ENCODE measurements at regions not wholly inside any gene's neighbourhood (a gene's known extent, or its start where the extent isn't known, plus 50 kb on each side); places are given as distances from the start of the nearest gene placed in this dataset.

DNA sequence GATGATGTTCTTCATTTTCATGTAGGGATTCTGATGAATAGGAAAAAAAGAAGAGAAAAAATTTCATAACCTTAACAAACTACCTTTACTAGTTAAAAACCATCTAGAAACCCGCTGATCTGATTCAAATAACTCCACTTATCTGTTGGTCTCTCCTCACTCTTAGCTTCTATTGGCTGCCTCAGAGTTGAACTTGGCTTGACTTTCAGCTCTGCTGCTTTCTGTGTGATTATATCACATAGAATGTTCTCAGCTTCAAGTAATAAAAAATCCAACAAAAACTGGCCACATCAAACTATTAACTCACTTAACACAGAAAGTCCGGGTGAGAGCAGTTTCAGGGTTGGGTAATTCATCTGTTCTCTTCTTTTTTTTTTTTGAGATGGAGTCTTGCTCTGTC, 126.8 kb upstream of the RASGRP1 start:
- no peaks in the 10 kb centered on the region for H3K9me3 ChIP-seq (ENCODE audit: control insufficient read depth in 2 of 3, low read length in 3 of 3)
- no peaks in the 10 kb centered on the region for H3K36me3 ChIP-seq (ENCODE audit: control insufficient read depth in 2 of 3, insufficient read depth in 3 of 3, low read length in 3 of 3)
- no peak overlapping the region for H3K27ac ChIP-seq (ENCODE audit: low read depth, low read length)
- ATAC-seq (no peak), DNase-seq (no peak)
- CTCF ChIA-PET = interaction anchor here (0.6 to 11.2 kb wide), 31 partner anchors 9 to 930 kb away, joined by 3 to 295 read pairs (median 6); partner anchors contain the start of gene RASGRP1
- H3K4me1 ChIP-seq (ENCODE audit: control insufficient read depth in 2 of 2, insufficient read depth in 2 of 2, low read length in 2 of 2) = peaks cover 54 to 63% of the 10 kb centered on the region in 2 donors
- H3K4me3 ChIP-seq (ENCODE audit: low read length) = no peak overlapping the region
- Mint-ChIP-seq H3K4me1 (peaks cover 43 to 87% (median 66%) of the 10 kb centered on the region in 7 donors), H3K27ac (peak overlapping the region in 7 of 9 donors; percentile 16 to 96 (median 95)), H3K36me3 (peaks cover 0 to 17% (median 0%) of the 10 kb centered on the region in 5 donors), H3K9me3 (peaks cover 0 to 6% (median 0%) of the 10 kb centered on the region in 11 donors), H3K27me3 (no peaks in the 10 kb centered on the region), H3K4me3 (no peak overlapping the region)
- intact Hi-C loops (cut with micrococcal nuclease) = loop anchor here (2.0 to 10.0 kb wide), 2 partner anchors 205 to 437 kb away; partner anchors contain the start of gene SPRED1 (in 1 of the 2)
- no peaks in the 10 kb centered on the region for H3K27me3 ChIP-seq (ENCODE audit: control insufficient read depth in 2 of 2, insufficient read depth in 2 of 2, low read length in 2 of 2)
- POLR2A ChIA-PET = interaction anchor here (0.7 to 10.9 kb wide), 14 partner anchors 18 to 237 kb away, joined by 3 to 260 read pairs (median 5); partner anchors contain the start of genes FAM98B and RASGRP1

DNA sequence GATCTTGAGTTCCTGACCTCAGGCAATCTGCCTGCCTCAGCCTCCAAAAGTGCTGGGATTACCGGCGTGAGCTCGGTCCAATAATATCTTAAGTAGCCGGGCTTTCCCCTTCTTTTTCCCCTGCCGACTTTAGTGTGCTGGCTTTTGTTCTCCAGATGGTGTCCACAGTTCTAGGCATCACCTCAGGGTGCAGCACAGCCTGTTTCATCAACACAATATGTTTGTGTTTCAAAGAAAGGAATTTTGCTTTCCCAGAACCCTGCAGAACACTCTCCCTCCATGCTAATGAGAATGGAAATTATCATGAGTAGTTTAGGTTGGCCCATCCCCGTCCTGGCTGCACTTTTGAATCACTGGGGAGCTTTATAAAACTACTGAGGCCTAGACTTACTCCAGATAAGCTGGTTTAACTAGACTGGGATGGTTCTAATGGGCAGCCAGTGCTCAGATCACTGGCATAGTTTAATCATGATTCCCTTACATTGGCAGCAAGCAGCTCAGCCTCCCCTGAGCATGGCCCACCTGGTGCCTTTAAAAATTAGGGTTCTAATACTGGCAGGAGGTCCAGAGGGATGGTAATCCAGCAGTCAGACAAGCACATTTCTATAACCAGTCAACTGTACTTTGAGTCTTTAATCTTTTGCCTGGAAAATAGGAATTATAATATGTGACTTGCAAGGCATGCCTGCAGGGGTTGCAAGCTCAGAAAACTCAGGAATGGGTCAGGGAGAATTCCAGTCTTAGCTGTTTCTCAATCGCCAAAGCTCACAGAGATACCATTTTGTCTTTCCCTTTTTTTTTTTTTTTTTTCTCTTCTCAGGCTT, 127.6 kb upstream of the RASGRP1 start:
- no peaks in the 10 kb centered on the region for H3K36me3 ChIP-seq (ENCODE audit: control insufficient read depth in 2 of 3, insufficient read depth in 3 of 3, low read length in 3 of 3)
- Mint-ChIP-seq H3K4me1 (peaks cover 38 to 87% (median 66%) of the 10 kb centered on the region in 7 donors), H3K4me3 (peak overlapping the region in 2 of 10 donors; percentile 10 to 34), H3K27ac (peak overlapping the region; percentile 26 to 74 (median 49)), H3K27me3 (no peaks in the 10 kb centered on the region), H3K36me3 (peaks cover 0 to 17% (median 0%) of the 10 kb centered on the region in 5 donors), H3K9me3 (peaks cover 0 to 6% (median 0%) of the 10 kb centered on the region in 11 donors)
- H3K4me1 ChIP-seq (ENCODE audit: control insufficient read depth in 2 of 2, insufficient read depth in 2 of 2, low read length in 2 of 2) = peaks cover 50 to 63% of the 10 kb centered on the region in 2 donors
- H3K27ac ChIP-seq (ENCODE audit: low read depth, low read length) = no peak overlapping the region
- ChIA-PET CTCF (interaction anchor here (0.6 to 11.2 kb wide), 14 partner anchors 9 to 220 kb away, joined by 3 to 295 read pairs (median 14); partner anchors contain the start of gene RASGRP1), POLR2A (interaction anchor here (0.8 to 10.9 kb wide), 8 partner anchors 19 to 250 kb away, joined by 3 to 260 read pairs (median 10); partner anchors contain the start of gene RASGRP1)
- DNase-seq = no peak
- no peak for ATAC-seq
- H3K27me3 ChIP-seq (ENCODE audit: control insufficient read depth in 2 of 2, insufficient read depth in 2 of 2, low read length in 2 of 2) = no peaks in the 10 kb centered on the region
- intact Hi-C loops (cut with micrococcal nuclease) = loop anchor here (2.0 to 10.0 kb wide), 2 partner anchors 205 to 437 kb away; partner anchors contain the start of gene SPRED1 (in 1 of the 2)
- no peak overlapping the region for H3K4me3 ChIP-seq (ENCODE audit: low read length)
- no peaks in the 10 kb centered on the region for H3K9me3 ChIP-seq (ENCODE audit: control insufficient read depth in 2 of 3, low read length in 3 of 3)

DNA sequence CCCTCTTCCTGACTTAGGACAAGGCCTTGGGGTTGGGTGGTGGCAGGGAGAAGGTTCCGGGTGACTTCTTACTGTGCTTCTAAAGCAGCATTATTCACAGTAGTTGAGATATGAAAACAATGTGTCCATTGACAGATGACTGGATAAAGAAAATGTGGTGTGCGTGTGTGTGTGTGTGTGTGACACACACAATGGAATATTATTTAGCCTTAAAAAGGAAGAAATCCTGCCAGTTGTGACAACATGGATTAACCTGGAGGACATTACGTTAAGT, 128.1 kb upstream of the RASGRP1 start:
- CTCF ChIA-PET = interaction anchor here (0.6 to 11.2 kb wide), 7 partner anchors 42 to 221 kb away, joined by 3 to 295 read pairs (median 35); partner anchors contain the start of gene RASGRP1
- Mint-ChIP-seq H3K27me3 (no peaks in the 10 kb centered on the region), H3K4me1 (peaks cover 32 to 87% (median 66%) of the 10 kb centered on the region in 7 donors), H3K36me3 (peaks cover 0 to 15% (median 0%) of the 10 kb centered on the region in 5 donors), H3K4me3 (peak overlapping the region in 1 of 10 donors; percentile 34), H3K9me3 (peaks cover 0 to 6% (median 0%) of the 10 kb centered on the region in 11 donors), H3K27ac (peak overlapping the region in 6 of 9 donors; percentile 8 to 52 (median 37))
- ATAC-seq (no peak), DNase-seq (no peak)
- Histone ChIP-seq H3K9me3 (ENCODE audit: control insufficient read depth in 2 of 3, low read length in 3 of 3) (no peaks in the 10 kb centered on the region), H3K4me1 (ENCODE audit: control insufficient read depth in 2 of 2, insufficient read depth in 2 of 2, low read length in 2 of 2) (peaks cover 46 to 63% of the 10 kb centered on the region in 2 donors), H3K27ac (ENCODE audit: low read depth, low read length) (no peak overlapping the region), H3K4me3 (ENCODE audit: low read length) (no peak overlapping the region), H3K27me3 (ENCODE audit: control insufficient read depth in 2 of 2, insufficient read depth in 2 of 2, low read length in 2 of 2) (no peaks in the 10 kb centered on the region), H3K36me3 (ENCODE audit: control insufficient read depth in 2 of 3, insufficient read depth in 3 of 3, low read length in 3 of 3) (no peaks in the 10 kb centered on the region)
- intact Hi-C loops (cut with micrococcal nuclease) = loop anchor here in 1 of 2 donors (10.0 kb wide), 1 partner anchor 438 kb away; the partner anchor contains the start of gene SPRED1
- POLR2A ChIA-PET = interaction anchor here (0.8 to 10.9 kb wide), 4 partner anchors 41 to 251 kb away, joined by 3 to 260 read pairs (median 117); partner anchors contain the start of gene RASGRP1

- no peak for DNase-seq
- peaks cover 0 to 11% (median 0%) of the 10 kb centered on the region in 5 donors for H3K36me3 Mint-ChIP-seq
- peak overlapping the region in 1 of 9 donors; percentile 92 for H3K27ac Mint-ChIP-seq
- peak overlapping the region in 1 of 10 donors; percentile 83 for H3K4me3 Mint-ChIP-seq
- Histone ChIP-seq H3K36me3 (ENCODE audit: control insufficient read depth in 2 of 3, insufficient read depth in 3 of 3, low read length in 3 of 3) (no peaks in the 10 kb centered on the region), H3K27me3 (ENCODE audit: control insufficient read depth in 2 of 2, insufficient read depth in 2 of 2, low read length in 2 of 2) (no peaks in the 10 kb centered on the region), H3K9me3 (ENCODE audit: control insufficient read depth in 2 of 3, low read length in 3 of 3) (no peaks in the 10 kb centered on the region), H3K4me1 (ENCODE audit: control insufficient read depth in 2 of 2, insufficient read depth in 2 of 2, low read length in 2 of 2) (peaks cover 42 to 54% of the 10 kb centered on the region in 2 donors), H3K4me3 (ENCODE audit: low read length) (no peak overlapping the region), H3K27ac (ENCODE audit: low read depth, low read length) (no peak overlapping the region)
- no peaks in the 10 kb centered on the region for H3K27me3 Mint-ChIP-seq
- intact Hi-C loops (cut with micrococcal nuclease) = loop anchor here (1.0 to 10.0 kb wide), 2 partner anchors 9 to 441 kb away; partner anchors contain the start of gene SPRED1 (in 1 of the 2)
- H3K4me1 Mint-ChIP-seq = peaks cover 27 to 86% (median 61%) of the 10 kb centered on the region in 7 donors
- ChIA-PET CTCF (interaction anchor here (0.7 to 11.6 kb wide), 10 partner anchors 7 to 255 kb away, joined by 3 to 126 read pairs (median 6); partner anchors contain the start of gene RASGRP1), POLR2A (interaction anchor here (1.6 to 6.9 kb wide), 3 partner anchors 10 to 241 kb away, joined by 5 to 59 read pairs (median 23); partner anchors contain the start of genes FAM98B and RASGRP1)
- H3K9me3 Mint-ChIP-seq = peaks cover 0 to 4% (median 0%) of the 10 kb centered on the region in 11 donors
- ATAC-seq = no peak
Measured at GRCh38 chr15:38695249-38696108, 130.9 kb upstream of the RASGRP1 start.

GRCh38 chr15:38696109-38696727, 131.6 kb upstream of the RASGRP1 start:
- DNase-seq = peak in 4 of 9 donors; percentile 28 to 66 (median 35)
- peak overlapping the region in 1 of 10 donors; percentile 83 for H3K4me3 Mint-ChIP-seq
- no peaks in the 10 kb centered on the region for H3K27me3 ChIP-seq (ENCODE audit: control insufficient read depth in 2 of 2, insufficient read depth in 2 of 2, low read length in 2 of 2)
- ATAC-seq = peak; percentile 84
- peaks cover 0 to 11% (median 0%) of the 10 kb centered on the region in 5 donors for H3K36me3 Mint-ChIP-seq
- no peaks in the 10 kb centered on the region for H3K36me3 ChIP-seq (ENCODE audit: control insufficient read depth in 2 of 3, insufficient read depth in 3 of 3, low read length in 3 of 3)
- POLR2A ChIA-PET = interaction anchor here (0.8 to 6.9 kb wide), 4 partner anchors 10 to 242 kb away, joined by 3 to 59 read pairs (median 14); partner anchors contain the start of genes FAM98B and RASGRP1
- H3K9me3 Mint-ChIP-seq = peaks cover 0 to 4% (median 0%) of the 10 kb centered on the region in 11 donors
- no peaks in the 10 kb centered on the region for H3K9me3 ChIP-seq (ENCODE audit: control insufficient read depth in 2 of 3, low read length in 3 of 3)
- peaks cover 36 to 52% of the 10 kb centered on the region in 2 donors for H3K4me1 ChIP-seq (ENCODE audit: control insufficient read depth in 2 of 2, insufficient read depth in 2 of 2, low read length in 2 of 2)
- CTCF ChIA-PET = interaction anchor here (1.1 to 11.6 kb wide), 5 partner anchors 8 to 256 kb away, joined by 5 to 126 read pairs (median 14); partner anchors contain the start of gene RASGRP1
- no peaks in the 10 kb centered on the region for H3K27me3 Mint-ChIP-seq
- peaks cover 23 to 80% (median 54%) of the 10 kb centered on the region in 7 donors for H3K4me1 Mint-ChIP-seq
- H3K27ac Mint-ChIP-seq = peak overlapping the region in 4 of 9 donors; percentile 14 to 92 (median 36)
- no peak overlapping the region for H3K27ac ChIP-seq (ENCODE audit: low read depth, low read length)
- H3K4me3 ChIP-seq (ENCODE audit: low read length) = no peak overlapping the region
- intact Hi-C loops (cut with micrococcal nuclease) = loop anchor here (1.0 to 10.0 kb wide), 2 partner anchors 10 to 441 kb away; partner anchors contain the start of gene SPRED1 (in 1 of the 2)
